ENCODE measurements at regions not wholly inside any gene's neighbourhood (a gene's known extent, or its start where the extent isn't known, plus 50 kb on each side); places are given as distances from the start of the nearest gene placed in this dataset.
A peak's percentile ranks its signal among the peaks of the same experiment; 100 is the strongest.

DNA sequence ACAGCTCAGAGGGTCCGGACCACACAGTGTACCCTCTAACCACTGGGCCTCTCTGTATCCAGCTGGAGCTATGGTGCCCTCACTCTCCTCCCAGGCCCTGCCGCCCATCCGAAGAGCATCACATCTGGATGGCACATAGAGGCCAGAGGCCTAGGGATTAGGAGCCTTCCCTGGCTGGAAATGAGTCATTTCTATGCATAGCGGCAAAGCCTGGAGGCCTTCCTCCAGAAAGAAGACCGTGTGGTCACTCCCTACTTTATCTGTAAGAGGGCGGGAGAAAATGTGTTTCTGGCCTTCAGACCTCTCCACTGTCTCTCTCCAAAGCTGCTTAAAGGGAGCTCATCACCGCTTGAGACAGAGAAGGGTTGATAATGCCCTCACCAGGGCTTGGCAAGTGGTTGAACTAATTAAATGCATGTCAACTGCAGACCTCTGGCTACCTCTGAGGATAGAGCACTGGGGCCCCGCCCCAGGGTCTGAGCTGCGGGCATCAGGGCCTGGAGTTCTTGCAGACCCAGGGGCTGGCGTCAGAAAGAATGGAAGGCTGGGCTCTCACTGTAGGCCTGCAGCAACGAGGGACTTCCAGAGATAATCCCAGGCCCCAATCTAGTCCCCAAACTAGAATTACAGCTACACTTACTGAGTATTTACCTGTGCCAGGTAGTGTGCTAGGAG is 122.2 kb downstream of the IRX5 start:
- Histone ChIP-seq H3K27me3 (peaks cover 23% of the 10 kb centered on the region), H3K4me3 (no peak overlapping the region), H4K20me1 (ENCODE audit: insufficient read depth, poor library complexity, severe bottlenecking) (no peaks in the 10 kb centered on the region), H2AFZ (no peak overlapping the region), H3K79me2 (no peaks in the 10 kb centered on the region), H3K27ac (no peak overlapping the region), H3K4me2 (no peak overlapping the region), H3K9me3 (ENCODE audit: low read depth) (no peaks in the 10 kb centered on the region), H3K9me2 (replicated peaks; ENCODE audit: insufficient read depth) (no peaks in the 10 kb centered on the region), H3K4me1 (ENCODE audit: insufficient read depth) (peaks cover 5% of the 10 kb centered on the region), H3K36me3 (replicated peaks; ENCODE audit: insufficient read depth, low read depth) (no peaks in the 10 kb centered on the region)
- peak; percentile 41 for DNase-seq (ENCODE audit: low spot score)
- TF ChIP-seq CTCF (IDR thresholded peaks at IDR 0.05; ENCODE audit: poor library complexity): no peak
- no peak for TF ChIP-seq EZH2 (IDR thresholded peaks at IDR 0.05; ENCODE audit: borderline replicate concordance)
- no peak for TF ChIP-seq EZH2phosphoT487 (IDR thresholded peaks at IDR 0.05; ENCODE audit: low read depth, severe bottlenecking, unreplicated experiment)
- 76% methylated on average over 11 of the region's 11 CpGs for WGBS (ENCODE audit: low lambda C conversion rate, missing lambda C conversion rate)

DNA sequence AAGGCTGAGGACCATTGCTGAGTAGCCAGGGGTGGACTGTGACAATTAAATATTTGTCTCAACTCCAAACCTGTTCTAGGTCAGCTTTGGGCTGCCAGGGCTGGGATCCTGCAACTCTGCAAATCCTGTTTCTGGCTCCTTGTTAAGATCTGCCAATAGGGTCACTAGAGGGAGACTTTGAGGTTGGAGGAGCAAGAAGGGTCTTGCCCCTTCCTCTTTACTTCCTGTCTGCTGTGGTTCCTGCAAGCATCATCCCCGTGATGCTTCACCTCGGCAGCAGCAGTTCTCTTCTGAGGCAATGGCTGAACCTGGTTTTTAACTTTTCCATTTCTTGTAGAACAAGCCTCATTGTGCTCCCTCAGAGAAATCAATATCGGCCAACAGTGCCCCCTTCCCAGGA is 124.6 kb downstream of the IRX5 start:
- WGBS (ENCODE audit: low lambda C conversion rate, missing lambda C conversion rate): 83% methylated on average over 3 of the region's 3 CpGs
- Histone ChIP-seq H3K4me1 (ENCODE audit: insufficient read depth) (peaks cover 5% of the 10 kb centered on the region), H3K27me3 (peaks cover 28% of the 10 kb centered on the region), H3K4me3 (no peak overlapping the region), H3K27ac (no peak overlapping the region), H3K36me3 (replicated peaks; ENCODE audit: insufficient read depth, low read depth) (no peaks in the 10 kb centered on the region), H3K79me2 (no peaks in the 10 kb centered on the region), H3K9me3 (ENCODE audit: low read depth) (no peaks in the 10 kb centered on the region), H3K4me2 (no peak overlapping the region), H2AFZ (no peak overlapping the region), H4K20me1 (ENCODE audit: insufficient read depth, poor library complexity, severe bottlenecking) (no peaks in the 10 kb centered on the region), H3K9me2 (replicated peaks; ENCODE audit: insufficient read depth) (no peaks in the 10 kb centered on the region)
- no peak for DNase-seq (ENCODE audit: low spot score)
- TF ChIP-seq EZH2 (IDR thresholded peaks at IDR 0.05; ENCODE audit: borderline replicate concordance) (no peak), CTCF (IDR thresholded peaks at IDR 0.05; ENCODE audit: poor library complexity) (no peak), EZH2phosphoT487 (IDR thresholded peaks at IDR 0.05; ENCODE audit: low read depth, severe bottlenecking, unreplicated experiment) (no peak)

DNA sequence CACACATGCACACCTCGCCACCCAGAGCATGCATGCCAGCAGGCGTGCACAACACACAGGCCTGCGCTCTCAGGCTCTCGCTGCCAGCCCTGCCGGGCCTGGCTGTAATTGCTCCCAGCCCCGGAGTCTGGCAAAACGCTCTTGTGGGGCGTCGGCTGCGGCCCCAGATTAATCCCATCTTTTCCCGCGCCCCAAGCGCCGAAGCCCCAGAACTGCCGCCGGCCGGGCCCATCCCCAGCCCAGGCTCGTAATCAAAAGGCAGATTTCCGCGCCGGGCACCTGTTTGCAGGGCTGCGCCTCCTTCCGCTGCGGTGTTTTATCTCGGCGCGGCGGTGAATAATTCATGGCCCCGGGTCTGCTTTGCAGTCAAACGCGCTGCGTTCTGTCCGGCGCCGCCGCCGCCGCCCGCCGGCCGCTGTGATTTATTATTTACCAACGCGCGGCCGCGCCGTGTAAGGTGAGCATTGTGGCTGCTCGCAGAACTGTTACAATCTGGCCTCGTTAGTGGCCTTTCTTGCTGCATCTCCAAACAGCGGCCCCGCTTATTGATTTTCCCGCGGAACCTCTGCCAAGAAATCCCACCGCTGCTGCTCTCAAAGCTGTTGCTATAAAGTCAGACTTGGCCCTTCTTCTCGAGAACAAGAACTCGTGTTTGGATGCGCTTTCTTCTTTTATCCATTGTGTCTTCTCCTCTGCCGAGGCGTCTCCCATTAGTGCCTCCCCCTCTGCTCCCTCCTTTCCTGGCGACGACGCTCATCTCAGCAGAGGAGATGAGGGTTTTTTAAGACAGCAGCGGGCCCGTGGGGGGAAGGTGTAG is 126.1 kb downstream of the IRX5 start:
- DNase-seq (ENCODE audit: low spot score): peak; percentile 55
- TF ChIP-seq EZH2phosphoT487 (IDR thresholded peaks at IDR 0.05; ENCODE audit: low read depth, severe bottlenecking, unreplicated experiment) (no peak), EZH2 (IDR thresholded peaks at IDR 0.05; ENCODE audit: borderline replicate concordance) (peak; percentile 58)
- WGBS (ENCODE audit: low lambda C conversion rate, missing lambda C conversion rate): 5% methylated on average over 62 of the region's 64 CpGs
- H4K20me1 ChIP-seq (ENCODE audit: insufficient read depth, poor library complexity, severe bottlenecking): no peaks in the 10 kb centered on the region
- H3K27me3 ChIP-seq: peaks cover 28% of the 10 kb centered on the region
- peak overlapping the region; percentile 15 for H2AFZ ChIP-seq
- H3K4me3 ChIP-seq: peak overlapping the region; percentile 9
- H3K9me3 ChIP-seq (ENCODE audit: low read depth): no peaks in the 10 kb centered on the region
- no peaks in the 10 kb centered on the region for H3K36me3 ChIP-seq (replicated peaks; ENCODE audit: insufficient read depth, low read depth)
- H3K9me2 ChIP-seq (replicated peaks; ENCODE audit: insufficient read depth): no peaks in the 10 kb centered on the region
- no peaks in the 10 kb centered on the region for H3K79me2 ChIP-seq
- H3K4me2 ChIP-seq: peak overlapping the region; percentile 85
- H3K27ac ChIP-seq: no peak overlapping the region
- H3K4me1 ChIP-seq (ENCODE audit: insufficient read depth): peaks cover 5% of the 10 kb centered on the region

- peaks cover 28% of the 10 kb centered on the region for H3K27me3 ChIP-seq
- H3K27ac ChIP-seq: no peak overlapping the region
- no peaks in the 10 kb centered on the region for H3K79me2 ChIP-seq
- WGBS (ENCODE audit: low lambda C conversion rate, missing lambda C conversion rate): 91% methylated on average over 6 of the region's 6 CpGs
- peaks cover 5% of the 10 kb centered on the region for H3K4me1 ChIP-seq (ENCODE audit: insufficient read depth)
- H2AFZ ChIP-seq: no peak overlapping the region
- no peak for DNase-seq (ENCODE audit: low spot score)
- H4K20me1 ChIP-seq (ENCODE audit: insufficient read depth, poor library complexity, severe bottlenecking): no peaks in the 10 kb centered on the region
- H3K4me2 ChIP-seq: no peak overlapping the region
- no peaks in the 10 kb centered on the region for H3K9me2 ChIP-seq (replicated peaks; ENCODE audit: insufficient read depth)
- H3K9me3 ChIP-seq (ENCODE audit: low read depth): no peaks in the 10 kb centered on the region
- no peak overlapping the region for H3K4me3 ChIP-seq
- TF ChIP-seq EZH2 (IDR thresholded peaks at IDR 0.05; ENCODE audit: borderline replicate concordance) (no peak), EZH2phosphoT487 (IDR thresholded peaks at IDR 0.05; ENCODE audit: low read depth, severe bottlenecking, unreplicated experiment) (no peak), CTCF (IDR thresholded peaks at IDR 0.05; ENCODE audit: poor library complexity) (no peak)
- H3K36me3 ChIP-seq (replicated peaks; ENCODE audit: insufficient read depth, low read depth): no peaks in the 10 kb centered on the region
Observed at GRCh38 chr16:55057866-55058265, 127.2 kb downstream of the IRX5 start.
